A549 (cell line): ENCODE measurements at regions not wholly inside any gene's neighbourhood (a gene's known extent, or its start where the extent isn't known, plus 50 kb on each side); places are given as distances from the start of the nearest gene placed in this dataset.

Experiments used
- CEBPB ChIP-seq, 2 experiments: fragments of >200 bp in 1 of 2; sonication (Bioruptor Twin) in 1 of 2; formaldehyde crosslinking in 1 of 2; IDR thresholded peaks; 2 replicates each; pipeline ENCODE4 v1.6.1; 2012 to 2016
- CHD2 ChIP-seq: fragments of 150-350 bp; IDR thresholded peaks from 2 replicates; pipeline ENCODE4 v1.6.1; 2014; ENCODE audit warnings: low read length; ENCODE audit not compliant: partially characterized antibody
- CTCF ChIP-seq: fragments of >200 bp; sonication (Bioruptor Twin); formaldehyde crosslinking; IDR thresholded peaks from 3 replicates; pipeline ENCODE4 v1.5.1; 2016
- FOSL2 ChIP-seq, 2 experiments: fragments of 450-650 bp in 1 of 2; fragments of >200 bp in 1 of 2; sonication (Bioruptor Twin) in 1 of 2; formaldehyde crosslinking; IDR thresholded peaks; 2 replicates each; pipeline versions ENCODE4 v1.5.0 to v1.6.1; 2016 to 2020; ENCODE audit warnings: mild to moderate bottlenecking in 1 of 2, moderate library complexity in 1 of 2
- HDAC2 ChIP-seq: fragments of 200-600 bp; sonication (generic); IDR thresholded peaks from 2 replicates; pipeline ENCODE4 v1.6.1; 2016
- HOXA7 ChIP-seq: fragments of 250-450 bp; sonication (Bioruptor Pico); IDR thresholded peaks from 2 replicates; pipeline ENCODE4 v1.5.0; 2020; ENCODE audit warnings: mild to moderate bottlenecking, moderate library complexity
- POLR2A ChIP-seq: IDR thresholded peaks from 2 replicates; pipeline ENCODE4 v1.6.1; 2012; ENCODE audit warnings: mild to moderate bottlenecking, low read length
- POLR2AphosphoS2 ChIP-seq: conservative IDR thresholded peaks from 2 replicates; pipeline ENCODE4 v1.6.1; 2012; ENCODE audit warnings: low read length, improper control_type of control experiment, inconsistent platforms
- REST ChIP-seq: fragments of 200-600 bp; sonication (generic); IDR thresholded peaks from 2 replicates; pipeline ENCODE4 v1.6.1; 2016; ENCODE audit warnings: antibody characterized with exemption, mild to moderate bottlenecking, moderate library complexity

GRCh38 chr6:120954111-120954510, 380.2 kb downstream of the TBC1D32 start:
- TF ChIP-seq CEBPB (IDR thresholded peaks at IDR 0.05) (no peak), CTCF (no peak), HOXA7 (CRISPR knock-in tag) (no peak), CHD2 (no peak), FOSL2 (IDR thresholded peaks at IDR 0.05) (no peak), FOSL2 (CRISPR knock-in tag; IDR thresholded peaks at IDR 0.05) (no peak), POLR2AphosphoS2 (no peak), POLR2A (no peak), REST (no peak), HDAC2 (no peak)
